ENCODE measurements at regions not wholly inside any gene's neighbourhood (a gene's known extent, or its start where the extent isn't known, plus 50 kb on each side); places are given as distances from the start of the nearest gene placed in this dataset.

- TF ChIP-seq RARG (CRISPR knock-in tag; IDR thresholded peaks at IDR 0.05; ENCODE audit: low read depth) (no peak), FOSL2 (CRISPR knock-in tag; IDR thresholded peaks at IDR 0.05) (no peak), ZNF792 (CRISPR knock-in tag; IDR thresholded peaks at IDR 0.05) (no peak), IRF2 (CRISPR knock-in tag; IDR thresholded peaks at IDR 0.05) (no peak), ZNF264 (CRISPR knock-in tag; IDR thresholded peaks at IDR 0.05) (no peak), HNF4A (CRISPR knock-in tag; IDR thresholded peaks at IDR 0.05) (no peak), TCF7 (IDR thresholded peaks at IDR 0.05; ENCODE audit: low read depth) (no peak)
These were observed 354.2 kb upstream of the ZWINT start (continued) for GRCh38 chr10:56715262-56715661.

GRCh38 chr10:56698506-56698905, 337.4 kb upstream of the ZWINT start:
- H3K79me2 ChIP-seq (ENCODE audit: insufficient read depth, low read length) = no peaks in the 10 kb centered on the region
- no peak overlapping the region for H3K27ac ChIP-seq (ENCODE audit: extremely low read length, insufficient read depth, low read length)
- ChIA-PET POLR2A (no interaction called here), CTCF (ENCODE audit: low intra/inter-chr PET ratio, low total read pairs) (no interaction called here)
- in situ Hi-C loops (cut with HindIII; ENCODE audit: extremely low pct_ligation_motif_present, low pct_unique_long_range_greater_than_20kb) = no loop called here
- no peaks in the 10 kb centered on the region for H3K36me3 ChIP-seq (replicated peaks in 1 of 2; ENCODE audit: control insufficient read depth in 1 of 2, insufficient read depth in 2 of 2, low read length in 2 of 2)
- intact Hi-C loops (cut with micrococcal nuclease; ENCODE audit: unreplicated experiment) = no loop called here
- DNase-seq (ENCODE audit: low spot score) = no peak
- no peak for ATAC-seq
- no peak overlapping the region for H3K4me2 ChIP-seq (ENCODE audit: low read depth, low read length)
- H4K20me1 ChIP-seq (ENCODE audit: insufficient read depth, low read length) = no peaks in the 10 kb centered on the region
- no TSS peak for BruUV-seq (replicated peaks)
- no peak for FAIRE-seq
- H3K4me1 ChIP-seq (ENCODE audit: insufficient read depth, low read length) = no peaks in the 10 kb centered on the region
- no peak overlapping the region for H3K9ac ChIP-seq (ENCODE audit: insufficient read depth, low read depth, low read length)
- 6% methylated on average over 2 of the region's 2 CpGs for WGBS (ENCODE audit: low lambda C conversion rate)
- no peaks in the 10 kb centered on the region for H3K27me3 ChIP-seq (ENCODE audit: control insufficient read depth in 1 of 2, insufficient read depth in 2 of 2, low read length in 2 of 2)
- H2AFZ ChIP-seq (ENCODE audit: low read length) = no peak overlapping the region
- H3K4me3 ChIP-seq (replicated peaks in 1 of 3; ENCODE audit: insufficient read depth in 1 of 3, low read depth in 2 of 3, low read length in 3 of 3) = no peak overlapping the region
- H3K9me3 ChIP-seq (ENCODE audit: low read length) = no peaks in the 10 kb centered on the region
- TF ChIP-seq ZNF841 (CRISPR knock-in tag; IDR thresholded peaks at IDR 0.05; ENCODE audit: borderline replicate concordance) = no peak
- TF ChIP-seq ZBTB7B (CRISPR knock-in tag; IDR thresholded peaks at IDR 0.05) = no peak
- no peak for TF ChIP-seq ZHX1 (CRISPR knock-in tag; IDR thresholded peaks at IDR 0.05; ENCODE audit: low read depth)
- TF ChIP-seq MXI1 (IDR thresholded peaks at IDR 0.05; ENCODE audit: borderline replicate concordance, low read depth, low read length) = no peak
- no peak for TF ChIP-seq GATAD1 (CRISPR knock-in tag; IDR thresholded peaks at IDR 0.05)
- TF ChIP-seq E2F2 (CRISPR knock-in tag; IDR thresholded peaks at IDR 0.05; ENCODE audit: borderline replicate concordance) = no peak
- no peak for TF ChIP-seq SMYD3 (CRISPR knock-in tag; IDR thresholded peaks at IDR 0.05)
- no peak for TF ChIP-seq SMARCC2 (IDR thresholded peaks at IDR 0.05)
- TF ChIP-seq CHD4 (IDR thresholded peaks at IDR 0.05; ENCODE audit: borderline replicate concordance, low read length) = no peak
- TF ChIP-seq ZNF30 (CRISPR knock-in tag; IDR thresholded peaks at IDR 0.05) = no peak
- no peak for TF ChIP-seq ZBTB14 (CRISPR knock-in tag; IDR thresholded peaks at IDR 0.05)
- no peak for TF ChIP-seq HNRNPL (IDR thresholded peaks at IDR 0.05; ENCODE audit: low read depth, low read length)
- no peak for TF ChIP-seq CBX1 (IDR thresholded peaks at IDR 0.05; ENCODE audit: low read depth)
- no peak for TF ChIP-seq HIC2 (CRISPR knock-in tag; IDR thresholded peaks at IDR 0.05; ENCODE audit: low read depth)

Measured in HepG2 (cell line).